ENCODE measurements at regions not wholly inside any gene's neighbourhood (a gene's known extent, or its start where the extent isn't known, plus 50 kb on each side); places are given as distances from the start of the nearest gene placed in this dataset.

DNA sequence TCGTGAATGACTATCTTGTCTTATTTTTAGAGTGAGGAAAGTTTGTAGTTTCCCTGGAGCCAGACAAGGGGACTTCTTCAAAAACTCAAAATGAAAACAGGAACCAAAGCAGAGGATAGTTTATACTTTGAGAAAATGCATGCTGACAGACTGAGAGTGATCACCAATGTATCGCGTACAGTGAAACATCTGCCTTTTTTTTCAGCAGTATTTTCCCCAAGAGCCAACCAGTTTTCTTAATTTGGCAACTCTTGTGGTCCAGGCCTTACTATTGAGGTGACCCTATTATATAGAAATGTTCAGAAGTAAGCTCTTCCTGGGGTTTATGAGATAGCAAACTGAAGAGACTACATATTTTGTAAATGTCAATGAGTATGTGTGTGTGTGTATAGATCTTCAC, 153.7 kb upstream of the VRK2 start:
- Histone ChIP-seq H3K9me3 (ENCODE audit: control insufficient read depth, insufficient read depth, low read depth, low read length) (no peaks in the 10 kb centered on the region), H3K4me3 (ENCODE audit: low read depth in 2 of 2, low read length in 2 of 2) (no peak overlapping the region), H3K27me3 (ENCODE audit: control insufficient read depth, insufficient read depth, low read length) (no peaks in the 10 kb centered on the region), H3K27ac (ENCODE audit: low read length) (no peak overlapping the region), H3K4me1 (ENCODE audit: control insufficient read depth, insufficient read depth, low read length) (no peaks in the 10 kb centered on the region), H3K36me3 (ENCODE audit: control insufficient read depth, insufficient read depth, low read length) (no peaks in the 10 kb centered on the region)
- no peak for TF ChIP-seq CTCF (IDR thresholded peaks at IDR 0.05)
- BruUV-seq (replicated peaks) = no TSS peak
- in situ Hi-C loops (cut with HindIII; ENCODE audit: low pct_unique_long_range_greater_than_20kb, low sequenced_read_pairs) = no loop called here
- ATAC-seq (no peak), DNase-seq (ENCODE audit: low read depth, low spot score) (no peak)
- POLR2A ChIA-PET = no interaction called here
- intact Hi-C loops (cut with micrococcal nuclease; ENCODE audit: unreplicated experiment) = no loop called here
- CTCF ChIA-PET = no interaction called here

- DNase-seq (ENCODE audit: low read depth, low spot score) (no peak), ATAC-seq (no peak)
- H3K27me3 ChIP-seq (ENCODE audit: control insufficient read depth, insufficient read depth, low read length) = no peaks in the 10 kb centered on the region
- TF ChIP-seq TCF7L2 (IDR thresholded peaks at IDR 0.05; ENCODE audit: low read depth, low read length) = no peak
- TF ChIP-seq CTCF (IDR thresholded peaks at IDR 0.05) = no peak
- no peak for TF ChIP-seq REST (IDR thresholded peaks at IDR 0.05; ENCODE audit: insufficient read depth in 1 of 2, low read depth in 2 of 2, low read length in 1 of 2)
- no peak for TF ChIP-seq POLR2AphosphoS5 (IDR thresholded peaks at IDR 0.05; ENCODE audit: low read depth, low read length)
- no peak for TF ChIP-seq SIN3A (IDR thresholded peaks at IDR 0.05; ENCODE audit: borderline replicate concordance, insufficient read depth, low read depth, low read length)
- POLR2A ChIA-PET = no interaction called here
- BruUV-seq (replicated peaks) = no TSS peak
- H3K9me3 ChIP-seq (ENCODE audit: control insufficient read depth, insufficient read depth, low read depth, low read length) = no peaks in the 10 kb centered on the region
- no peaks in the 10 kb centered on the region for H3K4me1 ChIP-seq (ENCODE audit: control insufficient read depth, insufficient read depth, low read length)
- H3K36me3 ChIP-seq (ENCODE audit: control insufficient read depth, insufficient read depth, low read length) = no peaks in the 10 kb centered on the region
- intact Hi-C loops (cut with micrococcal nuclease; ENCODE audit: unreplicated experiment) (no loop called here), in situ Hi-C loops (cut with HindIII; ENCODE audit: low pct_unique_long_range_greater_than_20kb, low sequenced_read_pairs) (no loop called here)
- no peak overlapping the region for H3K27ac ChIP-seq (ENCODE audit: low read length)
- H3K4me3 ChIP-seq (ENCODE audit: low read depth in 2 of 2, low read length in 2 of 2) = no peak overlapping the region
- CTCF ChIA-PET = no interaction called here
These were observed 153.3 kb upstream of the VRK2 start for GRCh38 chr2:57893347-57893746.

DNA sequence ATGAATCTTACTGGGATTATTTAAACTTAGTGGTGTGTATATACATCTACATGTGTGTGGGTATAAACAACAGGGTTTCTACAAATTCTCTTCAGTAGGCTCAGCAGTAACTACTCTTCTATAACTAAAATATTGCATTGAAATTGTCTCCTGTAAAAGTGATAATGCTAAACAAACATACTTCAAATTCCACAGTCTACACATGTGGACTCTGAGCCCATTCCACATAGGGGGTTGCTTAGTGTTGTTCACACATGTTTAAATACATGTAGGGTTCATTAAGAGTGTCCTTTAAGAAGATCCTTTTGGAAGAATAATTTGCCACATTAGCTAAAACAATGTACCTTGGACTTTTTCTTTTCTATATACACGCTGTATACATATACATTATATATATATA, 152.8 kb upstream of the VRK2 start:
- Histone ChIP-seq H3K27ac (ENCODE audit: low read length) (no peak overlapping the region), H3K9me3 (ENCODE audit: control insufficient read depth, insufficient read depth, low read depth, low read length) (no peaks in the 10 kb centered on the region), H3K4me1 (ENCODE audit: control insufficient read depth, insufficient read depth, low read length) (no peaks in the 10 kb centered on the region), H3K27me3 (ENCODE audit: control insufficient read depth, insufficient read depth, low read length) (no peaks in the 10 kb centered on the region), H3K36me3 (ENCODE audit: control insufficient read depth, insufficient read depth, low read length) (no peaks in the 10 kb centered on the region), H3K4me3 (ENCODE audit: low read depth in 2 of 2, low read length in 2 of 2) (no peak overlapping the region)
- in situ Hi-C loops (cut with HindIII; ENCODE audit: low pct_unique_long_range_greater_than_20kb, low sequenced_read_pairs) (no loop called here), intact Hi-C loops (cut with micrococcal nuclease; ENCODE audit: unreplicated experiment) (no loop called here)
- ATAC-seq (no peak), DNase-seq (ENCODE audit: low read depth, low spot score) (no peak)
- TF ChIP-seq SIN3A (IDR thresholded peaks at IDR 0.05; ENCODE audit: borderline replicate concordance, insufficient read depth, low read depth, low read length) (no peak), CTCF (IDR thresholded peaks at IDR 0.05) (no peak), POLR2AphosphoS5 (IDR thresholded peaks at IDR 0.05; ENCODE audit: low read depth, low read length) (no peak), REST (IDR thresholded peaks at IDR 0.05; ENCODE audit: insufficient read depth in 1 of 2, low read depth in 2 of 2, low read length in 1 of 2) (no peak), TCF7L2 (IDR thresholded peaks at IDR 0.05; ENCODE audit: low read depth, low read length) (no peak)
- POLR2A ChIA-PET = no interaction called here
- CTCF ChIA-PET = no interaction called here
- no TSS peak for BruUV-seq (replicated peaks)

All from Panc1 (cell line).